ENCODE measurements at regions not wholly inside any gene's neighbourhood (a gene's known extent, or its start where the extent isn't known, plus 50 kb on each side); places are given as distances from the start of the nearest gene placed in this dataset.

DNA sequence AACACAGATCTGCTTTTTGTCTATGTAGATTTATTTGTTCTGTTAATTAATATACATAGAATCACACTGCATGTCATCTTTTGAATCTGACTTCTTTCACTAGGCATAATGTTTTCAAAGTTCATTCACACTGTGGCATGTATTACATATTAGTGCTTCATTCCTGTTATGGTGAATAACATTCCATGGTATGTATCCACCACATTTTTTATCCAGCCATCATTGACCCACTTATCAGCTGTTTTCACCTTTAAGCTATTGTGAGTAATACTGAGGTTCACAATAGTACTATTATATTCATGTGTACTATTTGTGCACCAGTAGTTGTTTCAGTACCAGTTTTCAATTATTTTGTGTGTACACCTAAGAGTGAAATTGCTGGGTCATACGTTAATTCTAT, 230.6 kb upstream of the CNTN3 start:
- Histone ChIP-seq H3K27ac (ENCODE audit: low read depth, low read length) (no peak overlapping the region), H3K4me2 (ENCODE audit: low read length) (no peak overlapping the region), H3K79me2 (ENCODE audit: insufficient read depth, low read length) (no peaks in the 10 kb centered on the region), H3K4me1 (ENCODE audit: control insufficient read depth in 1 of 2, insufficient read depth in 2 of 2, low read length in 2 of 2) (no peaks in the 10 kb centered on the region), H3K36me3 (ENCODE audit: control insufficient read depth in 1 of 2, insufficient read depth in 2 of 2, low read length in 2 of 2) (no peaks in the 10 kb centered on the region), H3K4me3 (replicated peaks in 1 of 2; ENCODE audit: low read depth in 1 of 2, low read length in 2 of 2) (no peak overlapping the region), H3K9ac (ENCODE audit: low read length) (no peak overlapping the region), H3K9me3 (ENCODE audit: control insufficient read depth in 1 of 2, insufficient read depth in 1 of 2, low read depth in 1 of 2, low read length in 2 of 2) (peaks cover 4 to 22% of the 10 kb centered on the region in 2 experiments; a peak in 2 of 4 replicates), H3K27me3 (ENCODE audit: insufficient read depth, low read length) (no peaks in the 10 kb centered on the region), H2AFZ (ENCODE audit: low read depth, low read length, poor library complexity, severe bottlenecking) (no peak overlapping the region), H3K9me2 (ENCODE audit: insufficient read depth) (no peaks in the 10 kb centered on the region), H4K20me1 (ENCODE audit: insufficient read depth) (no peaks in the 10 kb centered on the region)
- TF ChIP-seq FOSL1 (IDR thresholded peaks at IDR 0.05; ENCODE audit: low read depth) (no peak), ZFX (IDR thresholded peaks at IDR 0.05) (no peak), CEBPB (IDR thresholded peaks at IDR 0.05; ENCODE audit: low read depth) (no peak)
- POLR2A ChIA-PET = no interaction called here
- ATAC-seq = no peak
- DNase-seq (ENCODE audit: low read depth, low spot score) = no peak
- intact Hi-C loops (cut with micrococcal nuclease) = no loop called here
- RAD21 ChIA-PET (ENCODE audit: low non-redundant PET in 1 of 2, low total read pairs in 2 of 2, uncharacterized antibody in 2 of 2, unreplicated experiment in 2 of 2) = no interaction called here
- BruUV-seq (replicated peaks) = no TSS peak
- CTCF ChIA-PET = no interaction called here

DNA sequence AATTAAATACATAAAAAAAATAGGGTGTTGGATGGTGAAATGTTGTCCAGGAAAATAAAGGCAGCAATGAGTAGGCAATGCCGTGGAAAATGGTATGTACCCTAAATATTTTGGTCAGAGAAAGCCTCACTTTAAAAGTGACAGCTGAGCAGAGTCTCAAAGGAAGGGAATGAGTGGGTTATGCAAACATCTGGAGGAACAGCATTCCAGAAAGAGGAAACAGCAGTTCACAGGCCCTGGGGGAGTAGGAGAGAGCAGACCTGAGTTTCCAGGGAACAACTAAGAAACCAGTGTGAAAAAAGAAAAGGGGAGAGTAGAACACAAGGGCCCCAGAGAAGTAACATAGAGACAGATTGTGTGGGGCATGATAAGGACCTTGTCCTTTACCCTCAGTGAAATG, 230.0 kb upstream of the CNTN3 start:
- no peak overlapping the region for H2AFZ ChIP-seq (ENCODE audit: low read depth, low read length, poor library complexity, severe bottlenecking)
- ChIA-PET RAD21 (ENCODE audit: low non-redundant PET in 1 of 2, low total read pairs in 2 of 2, uncharacterized antibody in 2 of 2, unreplicated experiment in 2 of 2) (no interaction called here), CTCF (no interaction called here), POLR2A (no interaction called here)
- intact Hi-C loops (cut with micrococcal nuclease) = no loop called here
- H3K36me3 ChIP-seq (ENCODE audit: control insufficient read depth in 1 of 2, insufficient read depth in 2 of 2, low read length in 2 of 2) = no peaks in the 10 kb centered on the region
- H3K9ac ChIP-seq (ENCODE audit: low read length) = no peak overlapping the region
- ATAC-seq = no peak
- DNase-seq (ENCODE audit: low read depth, low spot score) = no peak
- no peaks in the 10 kb centered on the region for H4K20me1 ChIP-seq (ENCODE audit: insufficient read depth)
- H3K4me1 ChIP-seq (ENCODE audit: control insufficient read depth in 1 of 2, insufficient read depth in 2 of 2, low read length in 2 of 2) = no peaks in the 10 kb centered on the region
- no peaks in the 10 kb centered on the region for H3K9me2 ChIP-seq (ENCODE audit: insufficient read depth)
- no peaks in the 10 kb centered on the region for H3K79me2 ChIP-seq (ENCODE audit: insufficient read depth, low read length)
- no TSS peak for BruUV-seq (replicated peaks)
- H3K9me3 ChIP-seq (ENCODE audit: control insufficient read depth in 1 of 2, insufficient read depth in 1 of 2, low read depth in 1 of 2, low read length in 2 of 2) = peaks cover 9 to 18% of the 10 kb centered on the region in 2 experiments; a peak in 2 of 4 replicates
- H3K4me3 ChIP-seq (replicated peaks in 1 of 2; ENCODE audit: low read depth in 1 of 2, low read length in 2 of 2) = no peak overlapping the region
- H3K27me3 ChIP-seq (ENCODE audit: insufficient read depth, low read length) = no peaks in the 10 kb centered on the region
- no peak for TF ChIP-seq CBX3 (IDR thresholded peaks at IDR 0.05; ENCODE audit: low read depth)
- TF ChIP-seq, protein P1, sequence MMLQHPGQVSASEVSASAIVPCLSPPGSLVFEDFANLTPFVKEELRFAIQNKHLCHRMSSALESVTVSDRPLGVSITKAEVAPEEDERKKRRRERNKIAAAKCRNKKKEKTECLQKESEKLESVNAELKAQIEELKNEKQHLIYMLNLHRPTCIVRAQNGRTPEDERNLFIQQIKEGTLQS (IDR thresholded peaks at IDR 0.05) = no peak
- no peak for TF ChIP-seq EZH2phosphoT487 (IDR thresholded peaks at IDR 0.05; ENCODE audit: borderline replicate concordance)
- TF ChIP-seq, protein P2, sequence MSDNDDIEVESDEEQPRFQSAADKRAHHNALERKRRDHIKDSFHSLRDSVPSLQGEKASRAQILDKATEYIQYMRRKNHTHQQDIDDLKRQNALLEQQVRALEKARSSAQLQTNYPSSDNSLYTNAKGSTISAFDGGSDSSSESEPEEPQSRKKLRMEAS (IDR thresholded peaks at IDR 0.05) = no peak
- no peak for TF ChIP-seq JUND (IDR thresholded peaks at IDR 0.05)
- TF ChIP-seq, protein P3, sequence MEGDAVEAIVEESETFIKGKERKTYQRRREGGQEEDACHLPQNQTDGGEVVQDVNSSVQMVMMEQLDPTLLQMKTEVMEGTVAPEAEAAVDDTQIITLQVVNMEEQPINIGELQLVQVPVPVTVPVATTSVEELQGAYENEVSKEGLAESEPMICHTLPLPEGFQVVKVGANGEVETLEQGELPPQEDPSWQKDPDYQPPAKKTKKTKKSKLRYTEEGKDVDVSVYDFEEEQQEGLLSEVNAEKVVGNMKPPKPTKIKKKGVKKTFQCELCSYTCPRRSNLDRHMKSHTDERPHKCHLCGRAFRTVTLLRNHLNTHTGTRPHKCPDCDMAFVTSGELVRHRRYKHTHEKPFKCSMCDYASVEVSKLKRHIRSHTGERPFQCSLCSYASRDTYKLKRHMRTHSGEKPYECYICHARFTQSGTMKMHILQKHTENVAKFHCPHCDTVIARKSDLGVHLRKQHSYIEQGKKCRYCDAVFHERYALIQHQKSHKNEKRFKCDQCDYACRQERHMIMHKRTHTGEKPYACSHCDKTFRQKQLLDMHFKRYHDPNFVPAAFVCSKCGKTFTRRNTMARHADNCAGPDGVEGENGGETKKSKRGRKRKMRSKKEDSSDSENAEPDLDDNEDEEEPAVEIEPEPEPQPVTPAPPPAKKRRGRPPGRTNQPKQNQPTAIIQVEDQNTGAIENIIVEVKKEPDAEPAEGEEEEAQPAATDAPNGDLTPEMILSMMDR (IDR thresholded peaks at IDR 0.05 in 2 of 3, conservative IDR thresholded peaks at IDR 0.05 in 1 of 3; ENCODE audit: borderline replicate concordance in 1 of 3, insufficient read depth in 1 of 3, low read depth in 2 of 3, low read length in 2 of 3) = no peak
- no peak for TF ChIP-seq SIN3A (IDR thresholded peaks at IDR 0.05; ENCODE audit: low read depth)
- TF ChIP-seq POLR2AphosphoS5 (IDR thresholded peaks at IDR 0.05; ENCODE audit: low read depth, low read length) = no peak
- TF ChIP-seq ZNF274 (IDR thresholded peaks at IDR 0.05; ENCODE audit: low read depth, low read length) = no peak
- no peak for TF ChIP-seq EZH2 (IDR thresholded peaks at IDR 0.05)
- TF ChIP-seq TCF7L2 (IDR thresholded peaks at IDR 0.05; ENCODE audit: borderline replicate concordance, extremely low read depth, insufficient read depth, insufficient read length) = no peak
- TF ChIP-seq POLR2A (IDR thresholded peaks at IDR 0.05; ENCODE audit: borderline replicate concordance, extremely low read depth, insufficient read depth, insufficient read length) = no peak
- no peak for TF ChIP-seq SRF (IDR thresholded peaks at IDR 0.05; ENCODE audit: low read depth)
- no peak for TF ChIP-seq SP1 (IDR thresholded peaks at IDR 0.05; ENCODE audit: low read depth)
- TF ChIP-seq FOSL1 (IDR thresholded peaks at IDR 0.05; ENCODE audit: low read depth) = no peak
- TF ChIP-seq ZFX (IDR thresholded peaks at IDR 0.05) = no peak
- no peak for TF ChIP-seq EGR1 (IDR thresholded peaks at IDR 0.05; ENCODE audit: low read depth)
- no peak overlapping the region for H3K27ac ChIP-seq (ENCODE audit: low read depth, low read length)
- no peak overlapping the region for H3K4me2 ChIP-seq (ENCODE audit: low read length)

Measured in HCT116 (cell line).